GM21515 (cell line): ENCODE measurements at regions not wholly inside any gene's neighbourhood (a gene's known extent, or its start where the extent isn't known, plus 50 kb on each side); places are given as distances from the start of the nearest gene placed in this dataset.

Experiments
- ATAC-seq: cut with Tn5 transposase; IDR thresholded peaks from one replicate; pipeline ENCODE4 v1.9.1; 2021; ENCODE audit not compliant: unreplicated experiment

DNA sequence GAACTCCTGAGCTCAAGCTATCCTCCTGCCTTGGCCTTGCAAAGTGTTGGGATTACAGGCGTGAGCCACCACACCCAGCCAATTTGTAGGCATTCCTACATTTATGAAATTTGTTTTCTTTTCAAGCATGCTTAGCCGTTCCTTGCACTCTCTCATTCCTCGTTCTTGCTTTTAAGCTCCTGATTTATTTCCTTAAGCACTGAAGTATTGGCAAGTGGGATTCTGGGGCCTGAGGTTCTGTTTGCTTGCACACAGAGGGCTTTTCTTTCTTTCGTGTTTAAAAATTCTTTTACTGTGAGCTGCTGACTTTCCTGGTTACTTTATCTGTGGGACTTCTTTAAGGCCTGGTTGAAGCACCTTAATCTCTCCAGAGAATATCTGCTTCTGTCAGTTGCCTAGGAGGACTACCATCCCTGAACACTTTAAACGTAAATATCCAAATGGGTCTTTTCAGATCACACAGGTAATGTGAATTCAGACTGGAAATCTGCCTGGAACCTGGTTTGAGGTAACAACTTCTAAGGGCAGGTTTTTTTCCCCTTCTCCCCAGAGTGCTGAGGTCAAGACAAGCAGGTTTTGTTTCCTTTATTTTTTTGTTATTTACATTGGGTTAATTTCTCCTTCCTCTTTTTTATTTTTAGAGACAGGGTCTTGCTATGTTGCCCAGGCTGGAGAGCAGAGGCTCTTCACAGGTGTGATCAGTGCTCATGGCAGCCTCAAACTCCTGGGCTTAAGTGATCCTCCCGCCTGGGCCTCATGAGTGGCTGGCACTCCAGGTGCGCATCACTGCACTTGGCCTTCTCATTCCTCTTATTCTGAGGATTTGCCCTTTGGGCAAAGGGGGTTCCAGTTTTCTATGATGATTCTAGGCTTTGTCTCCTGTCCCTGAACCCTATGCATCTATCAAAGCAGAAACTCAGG, 102.9 kb downstream of the PFKFB3 start:
- no peak for ATAC-seq

DNA sequence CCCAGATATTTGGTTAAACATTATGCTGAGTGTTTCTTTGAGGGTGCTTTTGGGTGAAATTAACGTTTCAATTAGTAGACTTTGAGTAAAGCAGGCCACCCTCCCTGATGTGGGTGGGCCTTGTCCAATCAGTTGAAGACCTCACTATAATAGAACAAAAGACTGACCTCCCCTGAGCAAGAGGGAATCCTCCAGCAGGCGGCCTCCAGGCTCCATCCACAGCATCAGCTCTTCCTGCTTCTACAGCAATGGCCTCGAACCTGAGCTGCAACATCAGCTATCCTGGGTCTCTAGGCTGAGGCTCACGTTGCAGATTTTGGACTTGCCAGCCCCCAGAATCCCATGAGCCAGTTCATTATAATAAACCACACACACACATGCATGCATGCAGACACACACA, 104.2 kb downstream of the PFKFB3 start:
- no peak for ATAC-seq

DNA sequence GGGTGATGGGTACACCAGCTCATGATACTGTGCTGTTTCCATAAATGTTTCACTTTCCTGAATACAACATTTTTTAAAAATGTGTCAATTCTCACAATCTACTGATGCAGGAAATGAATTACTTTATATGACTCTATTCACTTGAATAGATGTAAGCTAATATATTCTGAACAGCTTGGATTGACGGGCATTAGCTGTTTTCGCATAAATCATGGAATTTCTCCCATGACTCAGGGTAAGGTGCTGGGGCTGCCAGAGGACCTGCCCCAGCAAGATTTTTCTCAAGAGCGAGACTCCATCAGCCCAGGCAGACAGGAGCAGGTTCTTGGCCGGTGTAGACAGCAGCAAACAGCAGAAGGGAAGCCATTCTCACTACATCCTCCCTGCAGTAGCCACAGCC, 107.1 kb downstream of the PFKFB3 start:
- no peak for ATAC-seq

DNA sequence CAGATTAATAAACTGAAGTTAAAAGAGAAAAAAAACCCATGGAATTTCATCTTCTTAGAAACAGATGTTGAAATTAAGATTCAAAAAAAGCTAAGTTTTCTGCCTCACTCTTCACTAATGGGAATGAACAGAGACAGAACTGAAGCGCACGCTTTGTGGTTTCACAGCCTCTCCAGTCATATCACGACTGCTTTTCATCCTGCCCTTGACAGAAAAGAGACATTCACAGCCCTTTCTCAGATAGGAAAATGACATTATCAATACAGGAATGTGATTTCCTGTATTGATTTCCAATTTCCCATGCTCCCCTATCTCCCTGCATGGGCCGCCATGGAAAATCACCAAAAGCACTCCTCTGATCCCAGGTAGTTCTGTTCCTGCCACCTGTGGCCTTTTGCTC, 108.2 kb downstream of the PFKFB3 start:
- no peak for ATAC-seq

DNA sequence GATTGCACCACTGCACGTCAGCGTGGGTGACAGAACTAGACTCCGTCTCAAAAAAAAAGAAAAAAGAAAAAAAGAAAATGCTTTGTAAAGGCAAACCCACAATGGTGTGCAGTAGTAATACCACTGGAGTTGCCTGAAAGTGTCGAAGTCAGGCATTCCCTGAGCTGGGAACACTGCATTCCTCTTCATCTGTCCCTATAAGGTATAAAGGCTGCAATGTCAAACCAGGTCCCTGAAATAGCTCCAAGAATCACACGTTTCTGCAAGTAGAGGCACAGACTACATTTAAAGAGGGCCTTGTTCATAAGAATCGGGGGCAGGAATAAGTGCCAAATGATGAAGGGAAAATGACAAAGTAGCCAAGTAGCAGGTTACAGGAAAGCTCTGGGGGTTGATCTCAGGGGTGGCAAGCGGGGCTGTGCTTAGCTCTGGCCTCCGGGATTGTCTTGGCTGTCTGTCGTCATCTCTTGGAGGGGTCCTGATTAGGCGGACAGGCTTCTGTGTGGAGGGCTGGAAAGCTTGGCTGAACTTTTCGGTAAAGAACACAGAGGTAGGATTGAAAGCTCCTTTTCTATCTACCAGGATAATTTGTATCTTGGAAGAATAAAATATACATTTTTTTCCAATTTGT, 109.1 kb downstream of the PFKFB3 start:
- ATAC-seq: no peak

DNA sequence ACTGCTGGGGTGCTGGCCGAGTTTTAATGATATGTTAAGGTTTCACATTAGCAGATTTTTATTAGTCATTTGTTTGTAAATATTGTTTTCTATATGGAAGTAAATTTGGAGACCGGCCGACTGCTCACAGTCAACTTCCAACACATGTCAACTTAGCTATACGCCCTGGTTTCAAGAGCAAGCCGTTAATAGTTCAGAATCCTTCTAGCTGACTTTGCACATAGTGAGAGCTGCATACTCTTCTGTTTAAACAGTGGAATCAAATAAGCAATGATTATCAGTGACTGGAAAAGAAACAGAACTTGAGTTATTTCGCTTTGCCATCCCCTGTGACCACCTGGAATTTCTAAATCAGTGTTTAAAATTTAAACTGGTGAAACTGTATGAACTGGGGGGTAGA, 109.9 kb downstream of the PFKFB3 start:
- ATAC-seq: no peak

DNA sequence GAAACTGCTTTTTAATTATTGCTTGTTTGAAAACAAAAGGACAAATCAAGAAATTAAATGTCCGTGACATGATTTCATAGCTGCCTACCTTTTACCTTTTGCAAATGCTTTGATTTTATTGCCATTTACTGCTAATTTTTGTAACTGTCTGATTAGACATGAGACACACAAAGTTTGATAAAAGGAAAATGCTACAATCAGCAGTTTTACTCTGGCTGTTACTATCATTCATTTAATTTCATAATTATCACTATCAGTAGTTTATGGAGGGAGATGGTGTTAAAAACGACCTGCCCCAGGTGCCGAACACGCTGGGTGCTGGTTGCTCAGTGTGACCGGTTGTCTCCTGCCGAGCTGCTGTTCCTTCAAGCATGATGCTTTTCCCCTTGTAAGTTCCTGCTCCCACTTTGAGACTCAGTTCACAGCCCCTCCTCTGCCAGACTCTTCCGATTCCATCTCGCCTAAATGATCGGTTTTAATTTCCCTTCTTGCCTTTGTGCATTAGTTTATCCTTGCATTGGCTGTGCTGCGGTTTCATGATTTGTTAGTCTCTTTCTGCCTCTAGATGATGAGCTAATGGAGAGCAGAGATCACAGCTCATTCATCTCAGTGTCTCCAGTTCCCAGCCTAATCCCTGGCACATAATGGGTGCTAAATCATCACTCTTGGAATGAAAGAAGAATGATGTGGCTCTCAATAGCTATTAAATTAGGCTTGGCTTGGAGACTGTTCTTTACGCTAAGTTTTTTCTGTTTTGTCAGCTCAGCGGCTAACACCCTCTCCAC, 110.6 kb downstream of the PFKFB3 start:
- no peak for ATAC-seq

DNA sequence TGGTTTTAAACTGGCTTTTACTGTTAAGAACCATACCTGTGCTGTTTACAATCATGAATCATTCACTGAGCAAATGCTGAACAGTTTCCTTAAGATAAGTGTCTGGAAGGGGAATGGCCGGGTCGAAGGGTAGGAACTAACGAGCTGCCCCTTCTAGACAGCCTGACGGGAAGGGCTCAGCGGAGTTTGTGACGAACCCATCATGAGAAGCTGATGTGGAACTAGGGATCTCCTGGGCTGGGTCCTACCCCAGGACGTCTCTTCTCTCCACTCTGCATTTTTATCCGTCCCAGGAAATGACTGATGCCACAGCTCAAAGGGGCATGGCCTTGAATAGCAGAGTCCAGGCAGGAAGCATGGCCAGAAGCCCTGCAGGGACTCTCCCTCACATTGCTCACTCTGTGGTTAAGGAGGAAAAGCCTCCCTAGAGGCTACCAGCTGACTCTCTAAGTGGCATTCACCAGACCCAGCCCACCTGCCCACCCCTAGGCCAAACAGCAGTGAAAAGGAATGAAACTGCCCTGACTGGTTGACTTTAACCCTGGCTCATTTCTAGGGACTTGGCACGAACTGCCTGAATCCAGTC, 112.0 kb downstream of the PFKFB3 start:
- no peak for ATAC-seq

DNA sequence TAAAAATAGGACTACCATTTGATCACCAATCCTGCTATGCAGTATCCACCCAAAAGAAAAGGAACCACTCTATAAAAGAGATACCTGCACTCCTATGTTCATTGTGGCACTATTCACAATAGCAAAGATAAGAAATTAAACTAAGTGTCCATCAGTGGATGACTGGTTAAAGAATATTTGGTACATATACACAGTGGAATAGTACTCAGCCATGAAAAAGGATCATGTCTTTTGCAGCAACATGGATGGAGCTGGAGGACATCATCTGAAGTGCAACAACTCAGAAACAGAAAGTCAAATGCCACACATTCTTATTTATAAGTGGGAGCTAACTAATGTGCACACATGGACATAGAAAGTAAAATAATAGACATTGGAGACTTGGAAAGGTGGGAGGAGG, 116.4 kb downstream of the PFKFB3 start:
- ATAC-seq: no peak

DNA sequence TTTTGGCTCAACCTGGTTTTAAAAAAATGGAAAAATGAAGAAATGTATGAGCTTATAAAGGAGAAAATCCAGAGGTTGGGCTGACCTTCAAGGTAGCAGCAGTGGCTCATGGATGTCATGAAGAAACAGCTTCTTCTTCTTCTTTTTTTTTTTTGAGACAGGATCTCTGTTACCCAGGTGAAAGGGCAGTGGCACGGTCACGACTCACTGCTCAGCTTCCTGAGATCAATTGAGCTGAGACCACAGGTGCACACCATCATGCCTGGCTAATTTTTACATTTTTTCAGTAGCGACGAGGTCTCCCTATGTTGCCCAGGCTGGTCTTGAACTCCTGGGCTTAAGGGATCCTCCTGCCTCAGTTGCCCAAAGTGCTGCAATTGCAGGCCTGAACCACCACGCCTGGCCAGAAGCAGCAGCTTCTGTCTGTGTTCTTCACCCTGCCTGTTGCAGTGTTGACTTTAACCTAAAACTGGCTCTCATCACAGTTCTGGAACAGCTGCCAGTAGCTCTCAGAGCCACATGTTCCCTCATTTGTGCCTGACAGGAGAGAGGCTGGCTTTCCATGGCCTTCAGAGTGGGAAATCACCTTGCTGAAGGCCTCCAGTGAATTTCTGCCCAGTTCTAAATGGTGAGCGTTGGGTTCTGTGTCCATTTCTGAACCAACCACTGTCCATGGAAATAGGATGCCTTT, 117.7 kb downstream of the PFKFB3 start:
- ATAC-seq: no peak

DNA sequence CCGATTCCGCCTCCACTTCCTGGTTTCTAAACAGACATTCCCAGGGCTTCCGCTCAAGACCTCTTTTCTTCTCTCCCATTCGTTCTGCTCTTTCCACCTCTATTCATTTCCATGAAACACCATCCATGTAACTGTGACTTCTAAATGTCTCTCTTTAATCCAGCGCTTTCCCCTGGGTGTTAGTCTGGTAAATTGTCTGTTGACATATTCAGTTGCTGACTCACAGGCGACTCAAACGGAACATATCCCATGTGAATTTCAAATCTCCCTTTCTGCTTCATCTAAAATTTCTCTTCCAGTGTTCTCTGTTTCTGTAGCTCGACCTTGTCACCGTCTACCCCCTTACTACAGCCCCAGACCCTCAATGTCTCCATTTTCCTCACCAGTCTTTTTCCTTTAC, 119.1 kb downstream of the PFKFB3 start:
- ATAC-seq: no peak

DNA sequence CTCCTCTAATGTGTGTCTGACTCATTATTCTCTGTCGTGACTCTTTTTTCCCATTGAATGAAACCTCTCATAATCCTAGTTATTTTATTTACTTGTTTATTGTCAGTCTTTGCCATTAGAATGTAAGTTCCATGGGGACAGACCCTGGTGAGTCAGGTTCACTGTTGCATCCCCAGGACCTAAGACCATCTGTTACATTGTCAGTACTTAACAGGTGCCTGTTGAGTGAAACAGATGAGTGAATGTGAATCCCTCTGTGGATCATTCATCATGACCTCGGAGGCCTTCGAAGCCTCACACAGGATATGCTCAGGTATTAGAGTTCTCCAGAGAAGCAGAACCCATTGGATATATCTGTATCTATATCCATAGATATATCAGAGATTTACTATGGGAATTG, 120.1 kb downstream of the PFKFB3 start:
- ATAC-seq: no peak

DNA sequence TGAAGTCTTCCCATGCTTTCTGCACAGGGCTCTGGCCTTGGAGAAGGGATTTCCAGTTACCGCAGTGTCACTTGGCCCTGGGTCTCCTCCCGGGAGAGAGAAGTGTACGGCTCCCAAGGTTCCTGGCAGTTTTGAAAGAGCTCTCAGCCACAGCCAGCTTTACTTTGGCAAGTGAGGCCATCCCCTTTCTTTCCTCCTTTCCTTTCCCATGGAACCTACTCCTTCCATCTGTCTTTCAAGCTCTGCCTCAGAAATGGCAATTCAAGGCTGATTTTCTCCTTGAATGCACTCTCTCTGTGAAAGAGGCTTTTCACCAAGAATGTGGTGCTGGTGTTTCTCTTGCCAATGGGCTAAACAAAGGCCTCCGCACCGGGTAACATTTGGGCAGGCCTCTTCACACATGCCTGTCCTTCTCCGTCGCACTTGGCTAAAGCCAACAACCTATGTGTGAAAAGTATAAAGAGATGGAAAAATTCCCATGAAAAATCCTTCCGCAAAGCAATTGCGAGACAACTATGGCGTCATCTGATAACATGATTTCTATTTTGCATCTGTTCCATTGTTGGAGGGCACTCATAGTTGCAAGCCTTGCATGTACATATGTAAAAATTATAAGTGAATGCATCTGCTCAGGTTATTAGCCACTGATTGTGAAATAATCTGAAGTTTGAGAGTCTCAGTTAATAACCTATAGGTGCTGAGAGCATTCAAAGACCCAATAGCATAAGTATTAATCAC, 125.4 kb downstream of the PFKFB3 start:
- ATAC-seq: no peak

DNA sequence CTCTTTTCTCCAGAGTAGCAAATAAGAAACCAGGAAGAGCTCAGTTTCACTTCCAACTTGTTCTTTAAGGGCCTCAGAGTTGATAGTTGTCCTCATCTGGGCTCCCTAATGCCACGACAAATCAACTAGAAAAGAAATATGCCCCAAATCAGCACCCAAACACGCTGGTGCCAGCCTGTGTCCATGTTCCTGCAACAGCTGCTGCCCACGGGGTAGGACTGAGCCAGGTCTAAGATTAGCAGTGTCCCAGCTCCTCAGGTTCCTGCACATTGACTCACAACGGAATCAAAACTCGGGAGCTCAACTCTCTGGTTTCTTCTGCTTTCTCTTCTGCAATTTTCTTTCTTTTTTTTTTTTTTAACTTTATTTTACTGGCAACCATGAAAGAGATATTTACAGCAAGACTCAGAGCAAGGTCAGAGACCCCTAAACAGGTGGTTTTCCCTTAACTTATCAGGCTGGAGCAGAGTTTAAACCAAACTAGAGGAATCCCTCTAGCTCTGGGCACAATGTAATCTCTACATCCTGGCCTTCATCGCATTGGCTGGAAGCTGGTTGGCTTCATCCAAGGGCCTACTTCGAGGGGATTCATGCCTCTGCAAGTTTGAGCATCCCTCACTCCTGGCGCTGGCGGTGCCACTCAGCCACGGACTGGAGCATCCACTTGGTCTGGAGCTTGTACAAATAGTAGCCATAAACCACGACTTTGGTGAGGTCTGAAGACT, 126.1 kb downstream of the PFKFB3 start:
- no peak for ATAC-seq

DNA sequence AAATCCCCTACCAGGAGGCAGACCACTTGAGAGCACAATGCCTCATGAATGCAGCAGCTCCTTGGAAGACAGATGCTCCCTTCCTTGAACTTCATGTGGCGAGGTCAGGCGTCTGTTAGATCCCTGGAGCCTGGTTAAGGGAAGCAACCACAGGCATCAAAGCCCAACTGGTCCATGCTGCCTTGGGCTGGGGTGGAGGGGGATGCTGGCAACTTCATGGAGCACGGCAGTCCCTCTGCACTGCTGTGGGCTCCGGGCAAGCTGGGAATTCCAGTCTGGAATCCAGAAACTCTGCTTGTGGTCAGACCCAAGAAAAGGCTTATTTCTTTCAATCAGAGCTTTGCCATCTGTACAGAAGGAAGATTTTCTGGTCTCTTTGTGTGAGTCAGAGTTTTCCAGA, 130.4 kb downstream of the PFKFB3 start:
- ATAC-seq: no peak

DNA sequence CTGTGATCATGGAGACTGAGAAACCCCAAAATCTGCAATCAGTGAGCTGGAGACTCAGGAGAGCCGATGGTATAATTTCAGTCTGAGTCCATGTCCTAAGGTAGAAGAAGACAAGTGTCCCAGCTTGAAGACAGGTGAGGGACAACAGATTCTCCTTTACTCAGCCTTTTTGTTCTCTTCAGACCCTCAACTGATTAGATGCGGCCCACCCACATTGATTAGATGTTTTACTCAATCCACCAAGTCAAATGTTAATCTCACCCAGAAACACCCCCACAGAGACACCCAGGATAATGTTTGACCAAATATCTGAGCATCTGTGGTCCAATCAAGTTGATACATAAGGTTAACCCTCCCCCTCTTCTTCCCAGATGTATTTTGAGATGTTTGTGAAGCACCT, 131.2 kb downstream of the PFKFB3 start:
- ATAC-seq: no peak

DNA sequence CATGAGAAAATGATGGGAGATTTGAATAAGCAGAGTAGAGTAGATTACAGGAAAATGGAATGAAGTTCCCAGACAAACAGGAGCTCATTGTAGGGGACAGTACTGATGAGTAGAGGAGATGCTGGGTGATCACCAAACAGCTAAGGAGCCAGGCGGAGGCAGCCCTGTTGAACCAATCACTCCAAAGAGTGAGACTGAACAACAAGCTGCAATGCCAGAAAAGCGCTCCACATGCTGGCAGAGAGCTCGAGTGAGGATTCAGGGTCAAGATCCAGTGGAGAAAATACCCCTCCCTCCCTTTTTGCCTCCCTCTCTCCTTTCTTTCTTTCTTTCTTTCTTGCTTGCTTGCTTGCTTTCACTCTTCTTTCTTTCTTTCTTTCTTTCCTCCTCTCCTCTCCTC, 133.3 kb downstream of the PFKFB3 start:
- no peak for ATAC-seq

DNA sequence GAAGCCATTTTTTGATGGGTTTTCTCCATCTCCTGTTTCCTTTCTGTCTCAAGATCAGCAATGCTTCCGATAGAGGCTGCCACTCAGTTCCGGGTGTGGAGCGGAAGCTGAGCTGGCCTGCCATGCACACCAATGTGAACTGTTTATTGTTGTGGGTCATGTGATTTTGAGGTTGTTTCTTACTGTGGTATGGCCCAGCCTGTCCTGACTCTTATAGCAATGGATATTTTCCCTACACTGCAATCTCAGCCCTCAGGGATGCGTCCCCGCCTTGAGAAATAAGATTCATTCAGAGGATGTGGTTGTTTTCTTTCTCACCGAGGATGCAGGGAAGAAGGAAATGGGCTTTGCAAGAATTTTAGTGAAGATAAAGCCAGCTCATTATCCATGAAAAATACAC, 134.7 kb downstream of the PFKFB3 start:
- ATAC-seq: no peak

DNA sequence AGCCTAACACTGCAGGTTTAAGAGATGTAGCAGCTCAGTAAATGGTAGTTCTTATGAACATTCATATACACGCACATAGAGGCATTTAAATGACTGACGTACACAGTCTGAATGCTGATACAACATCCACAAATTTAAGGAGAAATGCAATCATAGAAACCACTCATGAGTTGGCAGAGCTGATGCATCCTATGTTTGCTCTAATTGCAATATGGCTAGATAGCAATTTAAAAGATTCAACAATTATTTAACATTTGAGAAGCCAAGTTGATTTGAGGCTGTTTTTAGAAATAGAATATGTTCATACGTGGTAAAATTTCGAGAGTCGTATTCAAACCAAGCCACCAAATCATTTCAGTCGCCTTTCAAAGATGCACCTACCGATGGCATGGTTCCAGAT, 135.6 kb downstream of the PFKFB3 start:
- ATAC-seq: no peak

DNA sequence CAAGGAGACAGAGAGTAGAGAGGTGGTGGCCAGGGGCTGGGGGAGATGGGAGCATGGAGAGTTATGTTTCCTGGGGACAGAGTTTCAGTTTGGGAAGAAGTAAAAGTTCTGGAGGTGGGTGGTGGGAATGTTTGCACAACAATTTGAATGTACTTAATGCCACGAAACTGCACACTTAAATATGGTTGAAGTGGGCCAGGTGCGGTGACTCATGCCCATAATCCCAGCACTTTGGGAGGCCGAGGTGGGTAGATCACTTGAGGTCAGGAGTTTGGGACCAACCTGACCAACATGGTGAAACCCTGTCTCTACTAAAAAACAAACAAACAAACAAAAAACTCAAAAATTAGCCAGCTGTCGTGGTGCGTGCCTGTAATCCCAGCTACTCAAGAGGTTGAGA, 137.2 kb downstream of the PFKFB3 start:
- ATAC-seq: no peak
